ENCODE measurements at regions not wholly inside any gene's neighbourhood (a gene's known extent, or its start where the extent isn't known, plus 50 kb on each side); places are given as distances from the start of the nearest gene placed in this dataset.

GRCh38 chr10:61119573-61119972 is 175.6 kb upstream of the RHOBTB1 start:
- no peak overlapping the region for H3K27ac ChIP-seq
- no peaks in the 10 kb centered on the region for H3K36me3 ChIP-seq
- H3K27me3 ChIP-seq, result no peaks in the 10 kb centered on the region
- TF ChIP-seq POLR2AphosphoS5 (IDR thresholded peaks at IDR 0.05; ENCODE audit: insufficient read depth in 1 of 2, low read depth in 1 of 2), result no peak
- no peak for TF ChIP-seq POLR2A (IDR thresholded peaks at IDR 0.05)
- TF ChIP-seq CTCF (IDR thresholded peaks at IDR 0.05), result no peak
- no peak overlapping the region for H3K4me3 ChIP-seq
- no peaks in the 10 kb centered on the region for H3K4me1 ChIP-seq
- intact Hi-C loops (cut with DNase I), result no loop called here
- no peaks in the 10 kb centered on the region for H3K9me3 ChIP-seq
- no peak for DNase-seq (ENCODE audit: extremely low spot score in 2 of 2)

- Histone ChIP-seq H3K4me1 (no peaks in the 10 kb centered on the region), H3K4me3 (no peak overlapping the region), H3K27me3 (no peaks in the 10 kb centered on the region), H3K36me3 (no peaks in the 10 kb centered on the region), H3K9me3 (no peaks in the 10 kb centered on the region), H3K27ac (no peak overlapping the region)
- no peak for TF ChIP-seq POLR2AphosphoS5 (IDR thresholded peaks at IDR 0.05; ENCODE audit: insufficient read depth in 1 of 2, low read depth in 1 of 2)
- intact Hi-C loops (cut with DNase I), result no loop called here
- no peak for DNase-seq (ENCODE audit: extremely low spot score in 2 of 2)
Observed at GRCh38 chr10:61115897-61116296, 171.9 kb upstream of the RHOBTB1 start.

- H3K27ac ChIP-seq, result no peak overlapping the region
Observed at GRCh38 chr10:61112771-61113170, 168.8 kb upstream of the RHOBTB1 start.

GRCh38 chr10:61110936-61111335 is 167.0 kb upstream of the RHOBTB1 start:
- no peak for TF ChIP-seq POLR2AphosphoS5 (IDR thresholded peaks at IDR 0.05; ENCODE audit: insufficient read depth in 1 of 2, low read depth in 1 of 2)
- TF ChIP-seq CTCF (IDR thresholded peaks at IDR 0.05), result no peak
- TF ChIP-seq POLR2A (IDR thresholded peaks at IDR 0.05), result no peak
- Histone ChIP-seq H3K36me3 (no peaks in the 10 kb centered on the region), H3K9me3 (no peaks in the 10 kb centered on the region), H3K4me1 (no peaks in the 10 kb centered on the region), H3K27me3 (no peaks in the 10 kb centered on the region), H3K27ac (no peak overlapping the region), H3K4me3 (no peak overlapping the region)
- no peak for DNase-seq (ENCODE audit: extremely low spot score in 2 of 2)
- intact Hi-C loops (cut with DNase I), result no loop called here

More at GRCh38 chr10:61112771-61113170, 168.8 kb upstream of the RHOBTB1 start:
- no peaks in the 10 kb centered on the region for H3K27me3 ChIP-seq
- H3K36me3 ChIP-seq, result no peaks in the 10 kb centered on the region
- H3K4me1 ChIP-seq, result no peaks in the 10 kb centered on the region
- H3K9me3 ChIP-seq, result no peaks in the 10 kb centered on the region
- intact Hi-C loops (cut with DNase I), result no loop called here
- TF ChIP-seq CTCF (IDR thresholded peaks at IDR 0.05) (no peak), POLR2AphosphoS5 (IDR thresholded peaks at IDR 0.05; ENCODE audit: insufficient read depth in 1 of 2, low read depth in 1 of 2) (no peak), POLR2A (IDR thresholded peaks at IDR 0.05) (no peak)
- H3K4me3 ChIP-seq, result no peak overlapping the region
- no peak for DNase-seq (ENCODE audit: extremely low spot score in 2 of 2)

- Histone ChIP-seq H3K27me3 (no peaks in the 10 kb centered on the region), H3K9me3 (no peaks in the 10 kb centered on the region), H3K4me3 (no peak overlapping the region), H3K36me3 (no peaks in the 10 kb centered on the region), H3K27ac (no peak overlapping the region), H3K4me1 (no peaks in the 10 kb centered on the region)
- no peak for TF ChIP-seq POLR2AphosphoS5 (IDR thresholded peaks at IDR 0.05; ENCODE audit: insufficient read depth in 1 of 2, low read depth in 1 of 2)
- TF ChIP-seq POLR2A (IDR thresholded peaks at IDR 0.05), result no peak
- no peak for TF ChIP-seq CTCF (IDR thresholded peaks at IDR 0.05)
- DNase-seq (ENCODE audit: extremely low spot score in 2 of 2), result no peak
- intact Hi-C loops (cut with DNase I), result no loop called here
Observed at GRCh38 chr10:61110188-61110844, 166.3 kb upstream of the RHOBTB1 start.

Data from vagina (tissue), 2 donors.